WTC11 (cell line): ENCODE measurements at regions not wholly inside any gene's neighbourhood (a gene's known extent, or its start where the extent isn't known, plus 50 kb on each side); places are given as distances from the start of the nearest gene placed in this dataset.

Source experiments
- ATAC-seq: fragments of 200-7000 bp; cut with Tn5 transposase; 2 replicates; pipeline ENCODE4 v1.10.0; 2021; ENCODE audit warnings: mild to moderate bottlenecking, moderate library complexity
- CTCF ChIA-PET: fragments of 300-600 bp; sonication (Branson Sonifier 250); formaldehyde crosslinking; loops from one replicate; lab custom pipeline; 2021; ENCODE audit warnings: antibody characterized with exemption; lab: Charles Lee
- POLR2A ChIA-PET: fragments of 350-600 bp; sonication (Branson Sonifier 250); formaldehyde crosslinking; loops from one replicate; lab custom pipeline; 2021; ENCODE audit warnings: antibody characterized with exemption; lab: Charles Lee
- DNase-seq: peaks from one replicate; pipeline ENCODE4 v3.0.0; 2021; ENCODE audit warnings: low spot score
- H3K27ac Mint-ChIP-seq: 2 replicates; pipeline ENCODE4 v1.8.0; 2021; ENCODE audit warnings: mixed read lengths
- H3K27me3 Mint-ChIP-seq: 2 replicates; pipeline ENCODE4 v1.8.0; 2021; ENCODE audit warnings: low read depth, mild to moderate bottlenecking, moderate library complexity, mixed read lengths
- H3K36me3 Mint-ChIP-seq: 2 replicates; pipeline ENCODE4 v1.8.0; 2021; ENCODE audit warnings: mixed read lengths
- H3K4me1 Mint-ChIP-seq: 2 replicates; pipeline ENCODE4 v1.8.0; 2022; ENCODE audit warnings: mixed read lengths
- H3K4me3 Mint-ChIP-seq: 2 replicates; pipeline ENCODE4 v1.8.0; 2021; ENCODE audit warnings: mild to moderate bottlenecking, moderate library complexity, mixed read lengths
- H3K9me3 Mint-ChIP-seq: 2 replicates; pipeline ENCODE4 v1.8.0; 2021; ENCODE audit warnings: mixed read lengths
- CREM ChIP-seq: sonication (generic); formaldehyde crosslinking; IDR thresholded peaks from 2 replicates; pipeline ENCODE4 v1.8.1; 2022; ENCODE audit warnings: mild to moderate bottlenecking, missing genetic modification reagents, moderate library complexity
- FOXJ3 ChIP-seq: sonication (generic); formaldehyde crosslinking; IDR thresholded peaks from 2 replicates; pipeline ENCODE4 v1.9.0; 2021; ENCODE audit warnings: missing genetic modification reagents, mild to moderate bottlenecking, borderline replicate concordance
- FOXP1 ChIP-seq: sonication (generic); formaldehyde crosslinking; IDR thresholded peaks from 2 replicates; pipeline ENCODE4 v1.8.0; 2022; ENCODE audit warnings: missing genetic modification reagents, mild to moderate bottlenecking, moderate library complexity, borderline replicate concordance
- GTF2I ChIP-seq: fragments of 250-450 bp; sonication (Bioruptor Pico); conservative IDR thresholded peaks from 2 replicates; pipeline ENCODE4 v1.4.0; 2021; ENCODE audit warnings: mild to moderate bottlenecking
- IRF2 ChIP-seq: sonication (generic); formaldehyde crosslinking; IDR thresholded peaks from 2 replicates; pipeline ENCODE4 v1.8.0; 2022; ENCODE audit warnings: low read depth, missing genetic modification reagents, borderline replicate concordance
- OVOL2 ChIP-seq: fragments of 250-450 bp; sonication (Bioruptor Pico); IDR thresholded peaks from 2 replicates; pipeline ENCODE4 v1.9.0; 2021; ENCODE audit warnings: mild to moderate bottlenecking, borderline replicate concordance
- SMAD3 ChIP-seq: sonication (generic); formaldehyde crosslinking; IDR thresholded peaks from 2 replicates; pipeline ENCODE4 v1.8.0; 2022; ENCODE audit warnings: missing genetic modification reagents, mild to moderate bottlenecking, borderline replicate concordance
- SP1 ChIP-seq: sonication (generic); formaldehyde crosslinking; conservative IDR thresholded peaks from 2 replicates; pipeline ENCODE4 v1.8.1; 2022; ENCODE audit warnings: missing genetic modification reagents
- USF1 ChIP-seq: sonication (generic); formaldehyde crosslinking; IDR thresholded peaks from 2 replicates; pipeline ENCODE4 v1.8.0; 2022; ENCODE audit warnings: mild to moderate bottlenecking, missing genetic modification reagents
- ZBTB43 ChIP-seq: sonication (generic); formaldehyde crosslinking; IDR thresholded peaks from 2 replicates; pipeline ENCODE4 v1.8.1; 2023; ENCODE audit warnings: mild to moderate bottlenecking, missing genetic modification reagents
- ZNF263 ChIP-seq: sonication (generic); formaldehyde crosslinking; IDR thresholded peaks from 2 replicates; pipeline ENCODE4 v1.8.1; 2022; ENCODE audit warnings: low read depth, mild to moderate bottlenecking, moderate library complexity, missing genetic modification reagents
- ZNF396 ChIP-seq: fragments of 250-450 bp; sonication (Bioruptor Pico); IDR thresholded peaks from 2 replicates; pipeline ENCODE4 v1.8.0; 2021; ENCODE audit warnings: mild to moderate bottlenecking, moderate library complexity, borderline replicate concordance
- ZNF671 ChIP-seq: fragments of 250-450 bp; sonication (Bioruptor Pico); IDR thresholded peaks from 2 replicates; pipeline ENCODE4 v1.8.0; 2021; ENCODE audit warnings: mild to moderate bottlenecking
- TF ChIP-seq, protein P1 (sequence below): fragments of 250-450 bp; sonication (Bioruptor Pico); IDR thresholded peaks from 2 replicates; pipeline ENCODE4 v1.9.0; 2021; ENCODE audit warnings: mild to moderate bottlenecking
- TF ChIP-seq, protein P2 (sequence below): fragments of 250-450 bp; sonication (Bioruptor Pico); IDR thresholded peaks from 2 replicates; pipeline ENCODE4 v1.9.0; 2021; ENCODE audit warnings: mild to moderate bottlenecking
- TF ChIP-seq, protein P3 (sequence below): sonication (generic); formaldehyde crosslinking; IDR thresholded peaks from 2 replicates; pipeline ENCODE4 v1.8.1; 2023; ENCODE audit warnings: mild to moderate bottlenecking, missing genetic modification reagents, borderline replicate concordance
- TF ChIP-seq, protein P4 (sequence below): sonication (generic); formaldehyde crosslinking; IDR thresholded peaks from 2 replicates; pipeline ENCODE4 v1.8.0; 2022; ENCODE audit warnings: mild to moderate bottlenecking, missing genetic modification reagents
- TF ChIP-seq, protein P5 (sequence below): sonication (generic); formaldehyde crosslinking; IDR thresholded peaks from 2 replicates; pipeline ENCODE4 v1.8.1; 2023; ENCODE audit warnings: mild to moderate bottlenecking, moderate library complexity, missing genetic modification reagents
- TF ChIP-seq, protein P6 (sequence below): fragments of 250-450 bp; sonication (Bioruptor Pico); IDR thresholded peaks from 2 replicates; pipeline ENCODE4 v2.1.2; 2022; ENCODE audit warnings: mild to moderate bottlenecking, moderate library complexity
- TF ChIP-seq, protein P7 (sequence below): sonication (generic); formaldehyde crosslinking; conservative IDR thresholded peaks from 2 replicates; pipeline ENCODE4 v1.8.1; 2023; ENCODE audit warnings: mild to moderate bottlenecking, low read depth, missing genetic modification reagents, moderate library complexity

DNA sequence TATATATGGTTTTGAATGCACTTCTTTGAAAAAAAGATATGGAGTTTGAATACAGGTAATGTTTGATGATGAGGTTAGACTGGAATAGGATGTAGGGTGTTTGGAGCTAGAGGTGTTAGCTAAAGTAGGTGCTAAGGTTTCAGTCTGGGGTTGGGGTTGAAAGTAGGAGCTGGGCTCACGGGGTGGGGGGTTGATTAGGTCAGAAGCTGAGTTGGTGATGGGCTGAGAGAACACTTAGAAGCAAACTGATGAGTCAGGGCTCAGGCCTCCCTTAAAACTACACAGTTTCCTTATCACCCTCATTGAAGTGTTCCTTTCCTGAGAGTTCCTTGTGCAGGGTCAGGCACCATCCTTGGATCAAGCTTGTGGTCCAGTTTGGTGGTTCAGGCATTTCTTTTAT, 308.8 kb upstream of the ADAMTS16 start (continued):
- TF ChIP-seq, protein P1, sequence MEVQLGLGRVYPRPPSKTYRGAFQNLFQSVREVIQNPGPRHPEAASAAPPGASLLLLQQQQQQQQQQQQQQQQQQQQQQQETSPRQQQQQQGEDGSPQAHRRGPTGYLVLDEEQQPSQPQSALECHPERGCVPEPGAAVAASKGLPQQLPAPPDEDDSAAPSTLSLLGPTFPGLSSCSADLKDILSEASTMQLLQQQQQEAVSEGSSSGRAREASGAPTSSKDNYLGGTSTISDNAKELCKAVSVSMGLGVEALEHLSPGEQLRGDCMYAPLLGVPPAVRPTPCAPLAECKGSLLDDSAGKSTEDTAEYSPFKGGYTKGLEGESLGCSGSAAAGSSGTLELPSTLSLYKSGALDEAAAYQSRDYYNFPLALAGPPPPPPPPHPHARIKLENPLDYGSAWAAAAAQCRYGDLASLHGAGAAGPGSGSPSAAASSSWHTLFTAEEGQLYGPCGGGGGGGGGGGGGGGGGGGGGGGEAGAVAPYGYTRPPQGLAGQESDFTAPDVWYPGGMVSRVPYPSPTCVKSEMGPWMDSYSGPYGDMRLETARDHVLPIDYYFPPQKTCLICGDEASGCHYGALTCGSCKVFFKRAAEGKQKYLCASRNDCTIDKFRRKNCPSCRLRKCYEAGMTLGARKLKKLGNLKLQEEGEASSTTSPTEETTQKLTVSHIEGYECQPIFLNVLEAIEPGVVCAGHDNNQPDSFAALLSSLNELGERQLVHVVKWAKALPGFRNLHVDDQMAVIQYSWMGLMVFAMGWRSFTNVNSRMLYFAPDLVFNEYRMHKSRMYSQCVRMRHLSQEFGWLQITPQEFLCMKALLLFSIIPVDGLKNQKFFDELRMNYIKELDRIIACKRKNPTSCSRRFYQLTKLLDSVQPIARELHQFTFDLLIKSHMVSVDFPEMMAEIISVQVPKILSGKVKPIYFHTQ (CRISPR knock-in tag), result no peak
- TF ChIP-seq USF1 (CRISPR knock-in tag) (no peak), SP1 (CRISPR knock-in tag) (no peak), ZNF396 (CRISPR knock-in tag) (no peak), ZNF671 (no peak), OVOL2 (CRISPR knock-in tag) (no peak), FOXP1 (no peak), IRF2 (no peak), GTF2I (CRISPR knock-in tag) (no peak), ZNF263 (CRISPR knock-in tag) (no peak)
- TF ChIP-seq, protein P2, sequence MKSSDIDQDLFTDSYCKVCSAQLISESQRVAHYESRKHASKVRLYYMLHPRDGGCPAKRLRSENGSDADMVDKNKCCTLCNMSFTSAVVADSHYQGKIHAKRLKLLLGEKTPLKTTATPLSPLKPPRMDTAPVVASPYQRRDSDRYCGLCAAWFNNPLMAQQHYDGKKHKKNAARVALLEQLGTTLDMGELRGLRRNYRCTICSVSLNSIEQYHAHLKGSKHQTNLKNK, result no peak
- TF ChIP-seq, all 79 proteins: peak for 0

- Mint-ChIP-seq H3K9me3 (no peaks in the 10 kb centered on the region), H3K27me3 (no peaks in the 10 kb centered on the region), H3K36me3 (no peaks in the 10 kb centered on the region), H3K27ac (no peak overlapping the region), H3K4me1 (0 out of 2 replicates have a peak, but pooled peaks cover 9% of the 10 kb centered on the region), H3K4me3 (no peak overlapping the region)
- ATAC-seq, result no peak
- ChIA-PET CTCF (no interaction called here), POLR2A (no interaction called here)
- DNase-seq, result no peak
- TF ChIP-seq FOXJ3 (CRISPR knock-in tag), result no peak
- TF ChIP-seq, protein P3, sequence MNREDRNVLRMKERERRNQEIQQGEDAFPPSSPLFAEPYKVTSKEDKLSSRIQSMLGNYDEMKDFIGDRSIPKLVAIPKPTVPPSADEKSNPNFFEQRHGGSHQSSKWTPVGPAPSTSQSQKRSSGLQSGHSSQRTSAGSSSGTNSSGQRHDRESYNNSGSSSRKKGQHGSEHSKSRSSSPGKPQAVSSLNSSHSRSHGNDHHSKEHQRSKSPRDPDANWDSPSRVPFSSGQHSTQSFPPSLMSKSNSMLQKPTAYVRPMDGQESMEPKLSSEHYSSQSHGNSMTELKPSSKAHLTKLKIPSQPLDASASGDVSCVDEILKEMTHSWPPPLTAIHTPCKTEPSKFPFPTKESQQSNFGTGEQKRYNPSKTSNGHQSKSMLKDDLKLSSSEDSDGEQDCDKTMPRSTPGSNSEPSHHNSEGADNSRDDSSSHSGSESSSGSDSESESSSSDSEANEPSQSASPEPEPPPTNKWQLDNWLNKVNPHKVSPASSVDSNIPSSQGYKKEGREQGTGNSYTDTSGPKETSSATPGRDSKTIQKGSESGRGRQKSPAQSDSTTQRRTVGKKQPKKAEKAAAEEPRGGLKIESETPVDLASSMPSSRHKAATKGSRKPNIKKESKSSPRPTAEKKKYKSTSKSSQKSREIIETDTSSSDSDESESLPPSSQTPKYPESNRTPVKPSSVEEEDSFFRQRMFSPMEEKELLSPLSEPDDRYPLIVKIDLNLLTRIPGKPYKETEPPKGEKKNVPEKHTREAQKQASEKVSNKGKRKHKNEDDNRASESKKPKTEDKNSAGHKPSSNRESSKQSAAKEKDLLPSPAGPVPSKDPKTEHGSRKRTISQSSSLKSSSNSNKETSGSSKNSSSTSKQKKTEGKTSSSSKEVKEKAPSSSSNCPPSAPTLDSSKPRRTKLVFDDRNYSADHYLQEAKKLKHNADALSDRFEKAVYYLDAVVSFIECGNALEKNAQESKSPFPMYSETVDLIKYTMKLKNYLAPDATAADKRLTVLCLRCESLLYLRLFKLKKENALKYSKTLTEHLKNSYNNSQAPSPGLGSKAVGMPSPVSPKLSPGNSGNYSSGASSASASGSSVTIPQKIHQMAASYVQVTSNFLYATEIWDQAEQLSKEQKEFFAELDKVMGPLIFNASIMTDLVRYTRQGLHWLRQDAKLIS (CRISPR knock-in tag), result no peak
- TF ChIP-seq SMAD3 (CRISPR knock-in tag), result no peak
- no peak for TF ChIP-seq CREM
- no peak for TF ChIP-seq ZBTB43 (CRISPR knock-in tag)
- TF ChIP-seq, protein P4, sequence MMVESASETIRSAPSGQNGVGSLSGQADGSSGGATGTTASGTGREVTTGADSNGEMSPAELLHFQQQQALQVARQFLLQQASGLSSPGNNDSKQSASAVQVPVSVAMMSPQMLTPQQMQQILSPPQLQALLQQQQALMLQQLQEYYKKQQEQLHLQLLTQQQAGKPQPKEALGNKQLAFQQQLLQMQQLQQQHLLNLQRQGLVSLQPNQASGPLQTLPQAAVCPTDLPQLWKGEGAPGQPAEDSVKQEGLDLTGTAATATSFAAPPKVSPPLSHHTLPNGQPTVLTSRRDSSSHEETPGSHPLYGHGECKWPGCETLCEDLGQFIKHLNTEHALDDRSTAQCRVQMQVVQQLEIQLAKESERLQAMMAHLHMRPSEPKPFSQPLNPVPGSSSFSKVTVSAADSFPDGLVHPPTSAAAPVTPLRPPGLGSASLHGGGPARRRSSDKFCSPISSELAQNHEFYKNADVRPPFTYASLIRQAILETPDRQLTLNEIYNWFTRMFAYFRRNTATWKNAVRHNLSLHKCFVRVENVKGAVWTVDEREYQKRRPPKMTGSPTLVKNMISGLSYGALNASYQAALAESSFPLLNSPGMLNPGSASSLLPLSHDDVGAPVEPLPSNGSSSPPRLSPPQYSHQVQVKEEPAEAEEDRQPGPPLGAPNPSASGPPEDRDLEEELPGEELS, result no peak
- TF ChIP-seq, protein P5, sequence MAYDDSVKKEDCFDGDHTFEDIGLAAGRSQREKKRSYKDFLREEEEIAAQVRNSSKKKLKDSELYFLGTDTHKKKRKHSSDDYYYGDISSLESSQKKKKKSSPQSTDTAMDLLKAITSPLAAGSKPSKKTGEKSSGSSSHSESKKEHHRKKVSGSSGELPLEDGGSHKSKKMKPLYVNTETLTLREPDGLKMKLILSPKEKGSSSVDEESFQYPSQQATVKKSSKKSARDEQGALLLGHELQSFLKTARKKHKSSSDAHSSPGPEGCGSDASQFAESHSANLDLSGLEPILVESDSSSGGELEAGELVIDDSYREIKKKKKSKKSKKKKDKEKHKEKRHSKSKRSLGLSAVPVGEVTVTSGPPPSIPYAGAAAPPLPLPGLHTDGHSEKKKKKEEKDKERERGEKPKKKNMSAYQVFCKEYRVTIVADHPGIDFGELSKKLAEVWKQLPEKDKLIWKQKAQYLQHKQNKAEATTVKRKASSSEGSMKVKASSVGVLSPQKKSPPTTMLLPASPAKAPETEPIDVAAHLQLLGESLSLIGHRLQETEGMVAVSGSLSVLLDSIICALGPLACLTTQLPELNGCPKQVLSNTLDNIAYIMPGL (CRISPR knock-in tag), result no peak
- TF ChIP-seq, protein P6, sequence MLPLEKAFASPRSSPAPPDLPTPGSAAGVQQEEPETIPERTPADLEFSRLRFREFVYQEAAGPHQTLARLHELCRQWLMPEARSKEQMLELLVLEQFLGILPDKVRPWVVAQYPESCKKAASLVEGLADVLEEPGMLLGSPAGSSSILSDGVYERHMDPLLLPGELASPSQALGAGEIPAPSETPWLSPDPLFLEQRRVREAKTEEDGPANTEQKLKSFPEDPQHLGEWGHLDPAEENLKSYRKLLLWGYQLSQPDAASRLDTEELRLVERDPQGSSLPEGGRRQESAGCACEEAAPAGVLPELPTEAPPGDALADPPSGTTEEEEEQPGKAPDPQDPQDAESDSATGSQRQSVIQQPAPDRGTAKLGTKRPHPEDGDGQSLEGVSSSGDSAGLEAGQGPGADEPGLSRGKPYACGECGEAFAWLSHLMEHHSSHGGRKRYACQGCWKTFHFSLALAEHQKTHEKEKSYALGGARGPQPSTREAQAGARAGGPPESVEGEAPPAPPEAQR, result no peak
- TF ChIP-seq, protein P7, sequence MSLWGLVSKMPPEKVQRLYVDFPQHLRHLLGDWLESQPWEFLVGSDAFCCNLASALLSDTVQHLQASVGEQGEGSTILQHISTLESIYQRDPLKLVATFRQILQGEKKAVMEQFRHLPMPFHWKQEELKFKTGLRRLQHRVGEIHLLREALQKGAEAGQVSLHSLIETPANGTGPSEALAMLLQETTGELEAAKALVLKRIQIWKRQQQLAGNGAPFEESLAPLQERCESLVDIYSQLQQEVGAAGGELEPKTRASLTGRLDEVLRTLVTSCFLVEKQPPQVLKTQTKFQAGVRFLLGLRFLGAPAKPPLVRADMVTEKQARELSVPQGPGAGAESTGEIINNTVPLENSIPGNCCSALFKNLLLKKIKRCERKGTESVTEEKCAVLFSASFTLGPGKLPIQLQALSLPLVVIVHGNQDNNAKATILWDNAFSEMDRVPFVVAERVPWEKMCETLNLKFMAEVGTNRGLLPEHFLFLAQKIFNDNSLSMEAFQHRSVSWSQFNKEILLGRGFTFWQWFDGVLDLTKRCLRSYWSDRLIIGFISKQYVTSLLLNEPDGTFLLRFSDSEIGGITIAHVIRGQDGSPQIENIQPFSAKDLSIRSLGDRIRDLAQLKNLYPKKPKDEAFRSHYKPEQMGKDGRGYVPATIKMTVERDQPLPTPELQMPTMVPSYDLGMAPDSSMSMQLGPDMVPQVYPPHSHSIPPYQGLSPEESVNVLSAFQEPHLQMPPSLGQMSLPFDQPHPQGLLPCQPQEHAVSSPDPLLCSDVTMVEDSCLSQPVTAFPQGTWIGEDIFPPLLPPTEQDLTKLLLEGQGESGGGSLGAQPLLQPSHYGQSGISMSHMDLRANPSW, result no peak
Measured at GRCh38 chr5:4832471-4832870, 307.7 kb upstream of the ADAMTS16 start.
